ENCODE measurements at regions not wholly inside any gene's neighbourhood (a gene's known extent, or its start where the extent isn't known, plus 50 kb on each side); places are given as distances from the start of the nearest gene placed in this dataset.

GRCh38 chr22:49649166-49650068, 178.3 kb downstream of the BRD1 start:
- no peaks in the 10 kb centered on the region for H3K9me3 ChIP-seq (ENCODE audit: control insufficient read depth, insufficient read depth, low read depth, low read length)
- no peak overlapping the region for H3K4me3 ChIP-seq (ENCODE audit: low read depth, low read length)
- no peaks in the 10 kb centered on the region for H3K4me1 ChIP-seq (ENCODE audit: control insufficient read depth, insufficient read depth, low read length)
- CTCF ChIA-PET, result interaction anchor here (0.6 kb wide), 2 partner anchors 17 to 604 kb away, joined by 3 read pairs; no protein-coding TSS in a partner anchor
- no peak for TF ChIP-seq ZNF654 (tag by site-specific recombination; IDR thresholded peaks at IDR 0.05; ENCODE audit: low read depth)
- no peak for TF ChIP-seq ZNF530 (tag by site-specific recombination; IDR thresholded peaks at IDR 0.05; ENCODE audit: low read depth)
- POLR2A ChIA-PET, result no interaction called here
- H3K27ac ChIP-seq (ENCODE audit: extremely low read depth, low read depth, low read length), result no peak overlapping the region
- H3K36me3 ChIP-seq (ENCODE audit: control insufficient read depth in 2 of 2, insufficient read depth in 1 of 2, low read length in 2 of 2), result no peaks in the 10 kb centered on the region

DNA sequence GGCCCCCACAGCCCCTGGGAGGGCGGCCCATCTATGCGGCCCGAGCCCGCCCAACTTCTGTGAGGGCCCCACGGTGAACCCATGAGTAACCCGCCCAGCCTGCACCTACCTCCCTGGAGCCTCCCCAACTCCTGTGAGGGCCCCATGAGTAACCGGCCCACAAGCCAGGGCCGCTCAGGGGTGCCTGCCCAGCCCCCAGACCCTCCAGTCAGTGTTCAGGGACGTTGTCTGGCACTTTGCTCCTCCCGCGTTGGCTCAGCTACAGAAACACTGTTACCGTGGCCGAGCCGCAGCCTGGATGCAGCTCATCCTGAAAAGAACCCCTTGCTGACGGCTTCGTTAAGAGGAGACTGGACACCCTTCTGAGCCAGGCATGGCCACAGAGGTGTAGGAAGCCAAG, 179.6 kb downstream of the BRD1 start:
- no peaks in the 10 kb centered on the region for H3K4me1 ChIP-seq (ENCODE audit: control insufficient read depth, insufficient read depth, low read length)
- ChIA-PET CTCF (no interaction called here), POLR2A (no interaction called here)
- H3K4me3 ChIP-seq (ENCODE audit: low read depth, low read length), result no peak overlapping the region
- H3K27ac ChIP-seq (ENCODE audit: extremely low read depth, low read depth, low read length), result no peak overlapping the region
- no peaks in the 10 kb centered on the region for H3K36me3 ChIP-seq (ENCODE audit: control insufficient read depth in 2 of 2, insufficient read depth in 1 of 2, low read length in 2 of 2)
- H3K9me3 ChIP-seq (ENCODE audit: control insufficient read depth, insufficient read depth, low read depth, low read length), result no peaks in the 10 kb centered on the region
- TF ChIP-seq REPIN1 (tag by site-specific recombination; IDR thresholded peaks at IDR 0.05; ENCODE audit: low read depth) (no peak), ZNF211 (tag by site-specific recombination; IDR thresholded peaks at IDR 0.05; ENCODE audit: low read depth) (no peak), TCF7L2 (IDR thresholded peaks at IDR 0.05; ENCODE audit: borderline replicate concordance, low read depth, low read length) (no peak), ZNF521 (tag by site-specific recombination; IDR thresholded peaks at IDR 0.05) (no peak), ZBTB21 (tag by site-specific recombination; IDR thresholded peaks at IDR 0.05) (no peak), ZNF248 (tag by site-specific recombination; IDR thresholded peaks at IDR 0.05) (no peak), ZBTB26 (tag by site-specific recombination; optimal IDR thresholded peaks at IDR 0.05) (no peak), ZNF214 (tag by site-specific recombination; IDR thresholded peaks at IDR 0.05; ENCODE audit: borderline replicate concordance) (no peak), OVOL3 (tag by site-specific recombination; IDR thresholded peaks at IDR 0.05) (no peak), ZNF792 (tag by site-specific recombination; IDR thresholded peaks at IDR 0.05) (no peak), ZNF169 (tag by site-specific recombination; IDR thresholded peaks at IDR 0.05) (no peak), SETDB1 (IDR thresholded peaks at IDR 0.05; ENCODE audit: insufficient read length, low read length) (no peak), ZNF518A (tag by site-specific recombination; conservative IDR thresholded peaks at IDR 0.05; ENCODE audit: low read depth) (no peak), ZNF155 (tag by site-specific recombination; IDR thresholded peaks at IDR 0.05) (no peak)
- TF ChIP-seq, protein P1, sequence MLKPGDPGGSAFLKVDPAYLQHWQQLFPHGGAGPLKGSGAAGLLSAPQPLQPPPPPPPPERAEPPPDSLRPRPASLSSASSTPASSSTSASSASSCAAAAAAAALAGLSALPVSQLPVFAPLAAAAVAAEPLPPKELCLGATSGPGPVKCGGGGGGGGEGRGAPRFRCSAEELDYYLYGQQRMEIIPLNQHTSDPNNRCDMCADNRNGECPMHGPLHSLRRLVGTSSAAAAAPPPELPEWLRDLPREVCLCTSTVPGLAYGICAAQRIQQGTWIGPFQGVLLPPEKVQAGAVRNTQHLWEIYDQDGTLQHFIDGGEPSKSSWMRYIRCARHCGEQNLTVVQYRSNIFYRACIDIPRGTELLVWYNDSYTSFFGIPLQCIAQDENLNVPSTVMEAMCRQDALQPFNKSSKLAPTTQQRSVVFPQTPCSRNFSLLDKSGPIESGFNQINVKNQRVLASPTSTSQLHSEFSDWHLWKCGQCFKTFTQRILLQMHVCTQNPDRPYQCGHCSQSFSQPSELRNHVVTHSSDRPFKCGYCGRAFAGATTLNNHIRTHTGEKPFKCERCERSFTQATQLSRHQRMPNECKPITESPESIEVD (tag by site-specific recombination; IDR thresholded peaks at IDR 0.05), result no peak
- TF ChIP-seq, protein P2, sequence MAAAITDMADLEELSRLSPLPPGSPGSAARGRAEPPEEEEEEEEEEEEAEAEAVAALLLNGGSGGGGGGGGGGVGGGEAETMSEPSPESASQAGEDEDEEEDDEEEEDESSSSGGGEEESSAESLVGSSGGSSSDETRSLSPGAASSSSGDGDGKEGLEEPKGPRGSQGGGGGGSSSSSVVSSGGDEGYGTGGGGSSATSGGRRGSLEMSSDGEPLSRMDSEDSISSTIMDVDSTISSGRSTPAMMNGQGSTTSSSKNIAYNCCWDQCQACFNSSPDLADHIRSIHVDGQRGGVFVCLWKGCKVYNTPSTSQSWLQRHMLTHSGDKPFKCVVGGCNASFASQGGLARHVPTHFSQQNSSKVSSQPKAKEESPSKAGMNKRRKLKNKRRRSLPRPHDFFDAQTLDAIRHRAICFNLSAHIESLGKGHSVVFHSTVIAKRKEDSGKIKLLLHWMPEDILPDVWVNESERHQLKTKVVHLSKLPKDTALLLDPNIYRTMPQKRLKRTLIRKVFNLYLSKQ (tag by site-specific recombination; IDR thresholded peaks at IDR 0.05; ENCODE audit: borderline replicate concordance), result no peak
- TF ChIP-seq, protein P3, sequence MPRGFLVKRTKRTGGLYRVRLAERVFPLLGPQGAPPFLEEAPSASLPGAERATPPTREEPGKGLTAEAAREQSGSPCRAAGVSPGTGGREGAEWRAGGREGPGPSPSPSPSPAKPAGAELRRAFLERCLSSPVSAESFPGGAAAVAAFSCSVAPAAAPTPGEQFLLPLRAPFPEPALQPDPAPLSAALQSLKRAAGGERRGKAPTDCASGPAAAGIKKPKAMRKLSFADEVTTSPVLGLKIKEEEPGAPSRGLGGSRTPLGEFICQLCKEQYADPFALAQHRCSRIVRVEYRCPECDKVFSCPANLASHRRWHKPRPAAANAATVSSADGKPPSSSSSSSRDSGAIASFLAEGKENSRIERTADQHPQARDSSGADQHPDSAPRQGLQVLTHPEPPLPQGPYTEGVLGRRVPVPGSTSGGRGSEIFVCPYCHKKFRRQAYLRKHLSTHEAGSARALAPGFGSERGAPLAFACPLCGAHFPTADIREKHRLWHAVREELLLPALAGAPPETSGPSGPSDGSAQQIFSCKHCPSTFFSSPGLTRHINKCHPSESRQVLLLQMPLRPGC (tag by site-specific recombination; IDR thresholded peaks at IDR 0.05), result no peak
- TF ChIP-seq, protein P4, sequence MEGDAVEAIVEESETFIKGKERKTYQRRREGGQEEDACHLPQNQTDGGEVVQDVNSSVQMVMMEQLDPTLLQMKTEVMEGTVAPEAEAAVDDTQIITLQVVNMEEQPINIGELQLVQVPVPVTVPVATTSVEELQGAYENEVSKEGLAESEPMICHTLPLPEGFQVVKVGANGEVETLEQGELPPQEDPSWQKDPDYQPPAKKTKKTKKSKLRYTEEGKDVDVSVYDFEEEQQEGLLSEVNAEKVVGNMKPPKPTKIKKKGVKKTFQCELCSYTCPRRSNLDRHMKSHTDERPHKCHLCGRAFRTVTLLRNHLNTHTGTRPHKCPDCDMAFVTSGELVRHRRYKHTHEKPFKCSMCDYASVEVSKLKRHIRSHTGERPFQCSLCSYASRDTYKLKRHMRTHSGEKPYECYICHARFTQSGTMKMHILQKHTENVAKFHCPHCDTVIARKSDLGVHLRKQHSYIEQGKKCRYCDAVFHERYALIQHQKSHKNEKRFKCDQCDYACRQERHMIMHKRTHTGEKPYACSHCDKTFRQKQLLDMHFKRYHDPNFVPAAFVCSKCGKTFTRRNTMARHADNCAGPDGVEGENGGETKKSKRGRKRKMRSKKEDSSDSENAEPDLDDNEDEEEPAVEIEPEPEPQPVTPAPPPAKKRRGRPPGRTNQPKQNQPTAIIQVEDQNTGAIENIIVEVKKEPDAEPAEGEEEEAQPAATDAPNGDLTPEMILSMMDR (tag by site-specific recombination; IDR thresholded peaks at IDR 0.05), result no peak
